DOHH2 (cell line): ENCODE measurements at regions not wholly inside any gene's neighbourhood (a gene's known extent, or its start where the extent isn't known, plus 50 kb on each side); places are given as distances from the start of the nearest gene placed in this dataset.

Experiments
- H3F3A ChIP-seq: fragments of 200-600 bp; sonication (generic), shearing (Covaris generic); 2 replicates; pipeline ENCODE4 v1.6.0; 2016; ENCODE audit warnings: antibody characterized with exemption, mild to moderate bottlenecking; ENCODE audit not compliant: control insufficient read depth, insufficient read depth
- H3K27ac ChIP-seq: fragments of 200-600 bp; sonication (generic); 2 replicates; pipeline ENCODE4 v1.5.1; 2014; ENCODE audit warnings: low read depth, mild to moderate bottlenecking, low read length, moderate library complexity
- H3K27me3 ChIP-seq: fragments of 200-600 bp; sonication (generic); 2 replicates; pipeline ENCODE4 v1.6.1; 2014; ENCODE audit warnings: mild to moderate bottlenecking, low read length, mixed read lengths; ENCODE audit not compliant: control insufficient read depth
- H3K36me3 ChIP-seq: fragments of 200-600 bp; sonication (generic); 2 replicates; pipeline ENCODE4 v1.6.1; 2014; ENCODE audit warnings: mild to moderate bottlenecking, low read length, moderate library complexity, mixed read lengths; ENCODE audit not compliant: control insufficient read depth
- H3K4me1 ChIP-seq: fragments of 200-600 bp; sonication (generic); 2 replicates; pipeline ENCODE4 v1.6.1; 2014; ENCODE audit warnings: mild to moderate bottlenecking, low read length, mixed read lengths; ENCODE audit not compliant: control insufficient read depth
- H3K4me2 ChIP-seq: fragments of 200-600 bp; sonication (generic); 2 replicates; pipeline ENCODE4 v1.6.0; 2014; ENCODE audit warnings: mild to moderate bottlenecking, low read length, moderate library complexity
- H3K4me3 ChIP-seq: fragments of 200-600 bp; sonication (generic); 2 replicates; pipeline ENCODE4 v1.5.1; 2014; ENCODE audit warnings: mild to moderate bottlenecking, low read length, mixed read lengths
- H3K79me2 ChIP-seq: fragments of 200-600 bp; sonication (generic); 2 replicates; pipeline ENCODE4 v1.6.1; 2014; ENCODE audit warnings: mild to moderate bottlenecking, low read length, mixed read lengths; ENCODE audit not compliant: control insufficient read depth
- H3K9me2 ChIP-seq: fragments of 200-600 bp; sonication (generic); replicated peaks from 2 replicates; pipeline ENCODE4 v1.6.1; 2014; ENCODE audit warnings: mild to moderate bottlenecking, low read length, mixed read lengths; ENCODE audit not compliant: control insufficient read depth
- H3K9me3 ChIP-seq: fragments of 200-600 bp; sonication (generic); 2 replicates; pipeline ENCODE4 v1.6.1; 2014; ENCODE audit warnings: antibody characterized with exemption, low read length, mixed read lengths; ENCODE audit not compliant: control insufficient read depth, insufficient read depth
- H4K20me1 ChIP-seq: fragments of 200-600 bp; sonication (generic); 2 replicates; pipeline ENCODE4 v1.6.0; 2014; ENCODE audit warnings: low read depth, mild to moderate bottlenecking, antibody characterized with exemption, low read length, moderate library complexity; ENCODE audit not compliant: control insufficient read depth, insufficient read depth
- CTCF ChIP-seq: fragments of 200-600 bp; sonication (generic); IDR thresholded peaks from one replicate; pipeline ENCODE4 v1.5.1; 2014; ENCODE audit warnings: antibody characterized with exemption, mild to moderate bottlenecking, low read depth, low read length; ENCODE audit not compliant: poor library complexity, severe bottlenecking
- EZH2phosphoT487 ChIP-seq: fragments of 200-600 bp; sonication (generic); IDR thresholded peaks from 2 replicates; pipeline ENCODE4 v1.6.1; 2017; ENCODE audit warnings: borderline replicate concordance, mild to moderate bottlenecking, antibody characterized with exemption, low read length, moderate library complexity, mixed read lengths

- no peak overlapping the region for H3K4me2 ChIP-seq
- H3K4me3 ChIP-seq: no peak overlapping the region
- H4K20me1 ChIP-seq: no peaks in the 10 kb centered on the region
- H3K9me2 ChIP-seq: no peaks in the 10 kb centered on the region; the same call in 1 of the 2 replicates
- H3K27ac ChIP-seq: no peak overlapping the region
- H3K27me3 ChIP-seq: no peaks in the 10 kb centered on the region
- TF ChIP-seq EZH2phosphoT487 (no peak), CTCF (no peak)
- no peaks in the 10 kb centered on the region for H3K36me3 ChIP-seq
- H3K4me1 ChIP-seq: no peaks in the 10 kb centered on the region
- H3K79me2 ChIP-seq: no peaks in the 10 kb centered on the region
- no peaks in the 10 kb centered on the region for H3K9me3 ChIP-seq
- H3F3A ChIP-seq: no peaks in the 10 kb centered on the region
Observed at GRCh38 chr4:155603360-155603891, 63.2 kb upstream of the GUCY1A1 start.

- Histone ChIP-seq H3K9me3 (no peaks in the 10 kb centered on the region), H3K27ac (no peak overlapping the region), H3K4me2 (no peak overlapping the region), H3K4me1 (no peaks in the 10 kb centered on the region), H3F3A (no peaks in the 10 kb centered on the region), H3K79me2 (no peaks in the 10 kb centered on the region), H3K4me3 (no peak overlapping the region), H3K9me2 (no peaks in the 10 kb centered on the region; the same call in 1 of the 2 replicates), H4K20me1 (no peaks in the 10 kb centered on the region), H3K36me3 (no peaks in the 10 kb centered on the region), H3K27me3 (no peaks in the 10 kb centered on the region)
- TF ChIP-seq CTCF (no peak), EZH2phosphoT487 (no peak)
Observed at GRCh38 chr4:155602351-155603140, 64.1 kb upstream of the GUCY1A1 start.

DNA sequence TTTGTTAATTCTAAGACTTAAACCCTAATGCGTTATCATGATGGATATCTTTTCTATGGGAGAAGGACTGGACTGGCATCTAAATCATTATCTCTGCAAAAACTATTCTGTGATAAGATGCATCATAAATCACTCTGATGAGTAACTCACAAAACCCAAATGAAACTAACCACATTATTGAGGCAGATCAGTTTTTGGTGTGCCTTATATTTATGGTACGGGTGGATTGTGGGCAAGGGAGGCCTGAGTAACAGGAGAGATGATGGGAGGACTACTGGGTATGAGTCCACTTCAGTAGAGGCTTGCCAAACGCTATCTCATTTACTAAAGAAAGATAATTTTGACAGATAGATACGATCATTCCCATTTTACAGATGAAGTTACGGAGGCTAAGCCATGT, 66.4 kb upstream of the GUCY1A1 start:
- no peak for TF ChIP-seq EZH2phosphoT487
- no peak for TF ChIP-seq CTCF
- Histone ChIP-seq H3K4me3 (no peak overlapping the region), H3K36me3 (no peaks in the 10 kb centered on the region), H3F3A (no peaks in the 10 kb centered on the region), H3K9me3 (no peaks in the 10 kb centered on the region), H4K20me1 (no peaks in the 10 kb centered on the region), H3K27me3 (no peaks in the 10 kb centered on the region), H3K9me2 (no peaks in the 10 kb centered on the region), H3K27ac (no peak overlapping the region), H3K4me2 (no peak overlapping the region), H3K4me1 (no peaks in the 10 kb centered on the region), H3K79me2 (no peaks in the 10 kb centered on the region)
